GM12873 (cell line): ENCODE measurements at regions not wholly inside any gene's neighbourhood (a gene's known extent, or its start where the extent isn't known, plus 50 kb on each side); places are given as distances from the start of the nearest gene placed in this dataset.

ENCODE experiments used
- CTCF ChIP-seq: IDR thresholded peaks from 2 replicates; pipeline ENCODE4 v1.5.1; 2012; ENCODE audit warnings: low read depth, mild to moderate bottlenecking, moderate library complexity, low read length, control low read depth; ENCODE audit not compliant: insufficient read depth; ENCODE audit errors: missing control alignments

GRCh38 chr22:48758881-48759875, 1068.5 kb downstream of the BRD1 start:
- no peak for TF ChIP-seq CTCF

- TF ChIP-seq CTCF, result no peak
Measured at GRCh38 chr22:48757985-48758561, 1069.6 kb downstream of the BRD1 start.

GRCh38 chr22:48757581-48757980, 1070.1 kb downstream of the BRD1 start:
- no peak for TF ChIP-seq CTCF

GRCh38 chr22:48756146-48757111, 1071.2 kb downstream of the BRD1 start:
- TF ChIP-seq CTCF, result no peak

GRCh38 chr22:48755059-48755949, 1072.4 kb downstream of the BRD1 start:
- TF ChIP-seq CTCF, result no peak

GRCh38 chr22:48754611-48755058, 1073.0 kb downstream of the BRD1 start:
- TF ChIP-seq CTCF, result no peak
